ENCODE measurements at regions not wholly inside any gene's neighbourhood (a gene's known extent, or its start where the extent isn't known, plus 50 kb on each side); places are given as distances from the start of the nearest gene placed in this dataset.

GRCh38 chr10:130637089-130637676, 501.0 kb downstream of the GLRX3 start:
- no peak for TF ChIP-seq CTCF (IDR thresholded peaks at IDR 0.05; ENCODE audit: extremely low read depth, insufficient read depth, missing control alignments)
- no peak for DNase-seq (ENCODE audit: low spot score)
- in situ Hi-C loops (cut with MboI; ENCODE audit: low pct_unique_long_range_greater_than_20kb, low sequenced_read_pairs, unreplicated experiment): no loop called here

GRCh38 chr10:130638991-130639390, 502.8 kb downstream of the GLRX3 start:
- in situ Hi-C loops (cut with MboI; ENCODE audit: low pct_unique_long_range_greater_than_20kb, low sequenced_read_pairs, unreplicated experiment): no loop called here
- DNase-seq (ENCODE audit: low spot score): no peak
- TF ChIP-seq CTCF (IDR thresholded peaks at IDR 0.05; ENCODE audit: extremely low read depth, insufficient read depth, missing control alignments): no peak

- no peak for TF ChIP-seq CTCF (IDR thresholded peaks at IDR 0.05; ENCODE audit: extremely low read depth, insufficient read depth, missing control alignments)
- DNase-seq (ENCODE audit: low spot score): no peak
Measured at GRCh38 chr10:130642926-130643325, 506.7 kb downstream of the GLRX3 start.

GRCh38 chr10:130647341-130647740, 511.1 kb downstream of the GLRX3 start:
- in situ Hi-C loops (cut with MboI; ENCODE audit: low pct_unique_long_range_greater_than_20kb, low sequenced_read_pairs, unreplicated experiment): no loop called here

More at GRCh38 chr10:130642926-130643325, 506.7 kb downstream of the GLRX3 start:
- in situ Hi-C loops (cut with MboI; ENCODE audit: low pct_unique_long_range_greater_than_20kb, low sequenced_read_pairs, unreplicated experiment): no loop called here

GRCh38 chr10:130648807-130649206, 512.6 kb downstream of the GLRX3 start:
- in situ Hi-C loops (cut with MboI; ENCODE audit: low pct_unique_long_range_greater_than_20kb, low sequenced_read_pairs, unreplicated experiment): no loop called here
- TF ChIP-seq CTCF (IDR thresholded peaks at IDR 0.05; ENCODE audit: extremely low read depth, insufficient read depth, missing control alignments): no peak
- no peak for DNase-seq (ENCODE audit: low spot score)

More at GRCh38 chr10:130647341-130647740, 511.1 kb downstream of the GLRX3 start:
- DNase-seq (ENCODE audit: low spot score): no peak
- no peak for TF ChIP-seq CTCF (IDR thresholded peaks at IDR 0.05; ENCODE audit: extremely low read depth, insufficient read depth, missing control alignments)

GRCh38 chr10:130652544-130652943, 516.4 kb downstream of the GLRX3 start:
- no peak for TF ChIP-seq CTCF (IDR thresholded peaks at IDR 0.05; ENCODE audit: extremely low read depth, insufficient read depth, missing control alignments)
- no peak for DNase-seq (ENCODE audit: low spot score)
- in situ Hi-C loops (cut with MboI; ENCODE audit: low pct_unique_long_range_greater_than_20kb, low sequenced_read_pairs, unreplicated experiment): no loop called here
